ENCODE measurements at regions not wholly inside any gene's neighbourhood (a gene's known extent, or its start where the extent isn't known, plus 50 kb on each side); places are given as distances from the start of the nearest gene placed in this dataset.

GRCh38 chr6:99668036-99668705 is 61.5 kb downstream of the PRDM13 start:
- Histone ChIP-seq H3F3A (replicated peaks; ENCODE audit: insufficient read depth) (no peaks in the 10 kb centered on the region), H2AFZ (ENCODE audit: low read depth) (no peak overlapping the region), H3K4me3 (ENCODE audit: low read depth in 2 of 2, low read length in 1 of 2) (no peak overlapping the region), H3K4me1 (ENCODE audit: control insufficient read depth in 1 of 2, insufficient read depth in 2 of 2, low read depth in 1 of 2, low read length in 1 of 2) (no peaks in the 10 kb centered on the region), H3K36me3 (replicated peaks in 1 of 2; ENCODE audit: control insufficient read depth in 1 of 2, insufficient read depth in 2 of 2, low read length in 1 of 2) (no peaks in the 10 kb centered on the region), H3K9me2 (no peaks in the 10 kb centered on the region), H3K27ac (ENCODE audit: low read depth in 2 of 2, low read length in 1 of 2) (no peak overlapping the region), H3K9me3 (no peaks in the 10 kb centered on the region), H3K27me3 (ENCODE audit: insufficient read depth) (peaks cover 4% of the 10 kb centered on the region; the same call in 1 of the 2 replicates), H3K9ac (no peak overlapping the region), H3K79me2 (ENCODE audit: insufficient read depth) (no peaks in the 10 kb centered on the region), H3K4me2 (no peak overlapping the region), H4K20me1 (ENCODE audit: insufficient read depth) (no peaks in the 10 kb centered on the region)
- CTCF ChIA-PET = no interaction called here
- TF ChIP-seq GABPA (IDR thresholded peaks at IDR 0.05; ENCODE audit: low read depth) (no peak), GATA2 (CRISPR knock-in tag; IDR thresholded peaks at IDR 0.05) (no peak), JUND (IDR thresholded peaks at IDR 0.05) (no peak), USF1 (IDR thresholded peaks at IDR 0.05; ENCODE audit: borderline replicate concordance, low read depth) (no peak)
- no peak for DNase-seq
- WGBS (ENCODE audit: low lambda C conversion rate) = 19% methylated on average over 5 of the region's 5 CpGs
- POLR2A ChIA-PET = no interaction called here

- no peak overlapping the region for H3K4me2 ChIP-seq
- no peaks in the 10 kb centered on the region for H3K36me3 ChIP-seq (replicated peaks in 1 of 2; ENCODE audit: control insufficient read depth in 1 of 2, insufficient read depth in 2 of 2, low read length in 1 of 2)
- CTCF ChIA-PET = no interaction called here
- H4K20me1 ChIP-seq (ENCODE audit: insufficient read depth) = no peaks in the 10 kb centered on the region
- no peak overlapping the region for H2AFZ ChIP-seq (ENCODE audit: low read depth)
- no peak overlapping the region for H3K27ac ChIP-seq (ENCODE audit: low read depth in 2 of 2, low read length in 1 of 2)
- WGBS (ENCODE audit: low lambda C conversion rate) = 19% methylated on average over 2 of the region's 2 CpGs
- no peaks in the 10 kb centered on the region for H3K27me3 ChIP-seq (ENCODE audit: insufficient read depth)
- no peaks in the 10 kb centered on the region for H3K9me2 ChIP-seq
- H3K4me3 ChIP-seq (ENCODE audit: low read depth in 2 of 2, low read length in 1 of 2) = no peak overlapping the region
- POLR2A ChIA-PET = no interaction called here
- no peak for DNase-seq
- H3K79me2 ChIP-seq (ENCODE audit: insufficient read depth) = no peaks in the 10 kb centered on the region
- no peak overlapping the region for H3K9ac ChIP-seq
- no peaks in the 10 kb centered on the region for H3K4me1 ChIP-seq (ENCODE audit: control insufficient read depth in 1 of 2, insufficient read depth in 2 of 2, low read depth in 1 of 2, low read length in 1 of 2)
- no peaks in the 10 kb centered on the region for H3F3A ChIP-seq (replicated peaks; ENCODE audit: insufficient read depth)
- no peaks in the 10 kb centered on the region for H3K9me3 ChIP-seq
- TF ChIP-seq YY1 (IDR thresholded peaks at IDR 0.05; ENCODE audit: low read depth) (no peak), TAF1 (IDR thresholded peaks at IDR 0.05; ENCODE audit: borderline replicate concordance, low read depth, low read length) (no peak), ELF1 (IDR thresholded peaks at IDR 0.05) (no peak), SIN3A (IDR thresholded peaks at IDR 0.05; ENCODE audit: borderline replicate concordance, low read depth, low read length) (no peak), SMC3 (IDR thresholded peaks at IDR 0.05; ENCODE audit: low read depth, low read length) (no peak), RXRA (IDR thresholded peaks at IDR 0.05; ENCODE audit: borderline replicate concordance, low read depth) (no peak), POLR2AphosphoS5 (IDR thresholded peaks at IDR 0.05; ENCODE audit: low read depth, low read length) (no peak), RAD21 (IDR thresholded peaks at IDR 0.05; ENCODE audit: low read length) (no peak), CTCF (IDR thresholded peaks at IDR 0.05) (no peak), FOSL2 (IDR thresholded peaks at IDR 0.05; ENCODE audit: borderline replicate concordance, low read depth) (no peak), NFIC (IDR thresholded peaks at IDR 0.05; ENCODE audit: borderline replicate concordance) (no peak), GABPA (IDR thresholded peaks at IDR 0.05; ENCODE audit: low read depth) (no peak), NRF1 (IDR thresholded peaks at IDR 0.05; ENCODE audit: low read depth, low read length) (no peak), CHD2 (IDR thresholded peaks at IDR 0.05; ENCODE audit: low read length, partially characterized antibody) (no peak), JUND (IDR thresholded peaks at IDR 0.05) (no peak), ZBTB33 (IDR thresholded peaks at IDR 0.05; ENCODE audit: borderline replicate concordance, low read depth) (no peak), USF1 (IDR thresholded peaks at IDR 0.05; ENCODE audit: borderline replicate concordance, low read depth) (no peak), FOXJ3 (CRISPR knock-in tag; IDR thresholded peaks at IDR 0.05) (no peak)
Observed at GRCh38 chr6:99689916-99690685, 83.5 kb downstream of the PRDM13 start.

Measured in SK-N-SH (cell line).